D341Med (cell line): ENCODE measurements at regions not wholly inside any gene's neighbourhood (a gene's known extent, or its start where the extent isn't known, plus 50 kb on each side); places are given as distances from the start of the nearest gene placed in this dataset.

Experiments used
- DNase-seq: peaks from one replicate; pipeline ENCODE4 v3.0.0; 2012; ENCODE audit warnings: low spot score

DNA sequence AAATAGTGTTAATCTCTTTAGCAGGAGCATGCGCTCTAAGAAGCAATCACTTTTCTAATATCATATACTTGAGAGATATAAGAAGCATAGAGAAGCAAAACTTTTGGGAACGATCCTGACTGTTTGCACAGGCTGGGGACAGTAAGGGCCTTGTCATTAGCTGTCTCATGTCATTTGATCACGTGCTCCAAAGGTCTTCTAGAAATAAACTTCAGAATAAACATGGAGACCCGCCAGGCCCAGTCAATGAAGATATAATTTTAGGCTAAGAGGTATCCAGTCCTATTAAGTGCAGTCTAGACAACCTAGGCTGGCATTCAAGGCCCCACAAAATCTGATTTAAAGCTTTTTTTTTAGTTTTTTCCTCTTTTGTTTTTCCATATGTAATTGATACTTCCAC is 111.0 kb upstream of the APC start:
- DNase-seq, result no peak

DNA sequence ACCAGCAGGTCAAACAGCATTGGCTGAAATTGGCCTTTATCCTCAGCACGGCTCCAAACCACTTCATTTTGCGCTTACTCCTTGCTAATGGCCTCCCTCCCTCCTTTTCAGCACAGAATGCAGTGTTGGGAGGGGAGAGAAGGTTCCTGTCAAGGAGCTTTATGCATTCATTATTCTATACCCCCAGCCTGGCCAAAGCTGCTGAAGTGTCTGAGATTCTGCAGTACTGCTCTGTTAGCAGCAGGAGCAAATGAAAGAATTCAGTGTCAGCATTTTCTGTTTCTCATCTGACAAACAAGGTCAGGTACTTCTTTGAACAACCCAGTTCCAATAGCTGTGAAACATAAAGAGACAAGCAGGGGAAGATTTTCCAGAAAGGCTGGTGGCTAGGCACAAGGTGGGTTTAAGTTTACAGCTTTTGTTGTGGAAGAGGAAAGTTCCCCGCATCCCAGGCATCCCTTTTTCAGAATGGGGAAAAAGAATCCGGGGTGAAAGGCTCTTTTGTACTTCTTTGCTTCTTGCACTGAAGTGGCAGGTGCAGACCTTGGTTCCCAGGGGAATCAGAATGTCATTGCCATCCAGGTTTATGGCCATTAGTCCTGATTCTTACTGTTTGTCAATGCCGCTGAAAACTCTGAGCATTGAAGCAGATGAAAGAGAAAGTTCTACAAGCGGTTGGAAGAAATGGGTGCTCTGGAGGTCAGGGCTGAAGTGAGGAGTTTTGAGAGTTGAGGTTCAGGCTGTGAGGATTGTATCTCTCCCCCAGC is 109.3 kb upstream of the APC start:
- no peak for DNase-seq

DNA sequence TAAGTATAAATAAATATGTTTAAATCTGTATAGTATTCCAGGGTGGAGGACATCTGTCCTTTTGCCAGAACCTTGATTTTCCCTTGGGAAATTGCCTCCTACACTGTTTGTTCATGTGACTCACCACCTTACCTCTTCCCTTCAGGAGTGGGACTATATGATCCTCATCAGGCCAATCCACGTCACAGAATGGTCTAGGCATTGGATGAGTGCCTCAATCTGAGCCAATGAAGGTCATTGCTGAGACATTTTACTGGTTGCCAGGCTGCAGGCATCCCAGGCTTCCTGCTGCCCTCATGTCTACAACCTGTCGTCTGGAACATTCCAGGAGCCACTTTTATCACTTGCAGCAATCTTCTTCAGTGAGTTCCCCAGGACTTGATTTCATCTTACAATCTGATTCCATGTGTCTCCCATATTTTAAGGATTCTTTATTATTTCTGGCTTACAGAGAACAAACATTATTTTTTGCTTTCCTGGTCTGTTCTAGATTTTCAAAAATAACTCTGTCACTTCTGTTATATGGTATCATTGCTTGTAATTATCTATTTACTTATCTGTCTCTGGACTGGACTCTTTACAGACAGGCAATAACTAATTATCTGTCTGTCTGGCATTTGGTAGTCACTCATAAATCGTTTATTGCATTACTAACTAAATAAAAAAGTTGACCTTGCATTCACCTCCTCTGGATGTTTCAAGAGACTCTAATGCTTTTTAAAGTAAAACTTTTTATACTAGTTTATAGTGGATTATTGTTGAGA is 107.3 kb upstream of the APC start:
- no peak for DNase-seq

DNA sequence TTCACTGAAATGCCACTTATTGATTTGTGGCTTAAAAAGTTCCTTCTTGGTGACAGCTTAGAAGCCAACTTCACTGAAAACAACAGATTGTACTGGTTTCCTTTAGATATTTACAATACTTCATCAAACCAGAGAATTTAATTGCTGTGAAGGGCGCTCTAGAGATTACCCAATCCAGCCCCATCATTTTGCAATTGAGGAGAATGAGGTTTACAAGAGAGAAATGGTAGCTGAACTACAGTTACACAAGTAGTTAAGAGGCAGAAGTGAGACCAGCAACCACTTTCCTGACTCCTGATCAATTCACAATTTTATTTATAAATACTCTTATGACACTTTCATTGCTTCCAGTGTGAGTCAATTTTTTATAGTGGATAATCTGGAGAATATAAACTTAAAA is 103.5 kb upstream of the APC start:
- DNase-seq, result no peak

DNA sequence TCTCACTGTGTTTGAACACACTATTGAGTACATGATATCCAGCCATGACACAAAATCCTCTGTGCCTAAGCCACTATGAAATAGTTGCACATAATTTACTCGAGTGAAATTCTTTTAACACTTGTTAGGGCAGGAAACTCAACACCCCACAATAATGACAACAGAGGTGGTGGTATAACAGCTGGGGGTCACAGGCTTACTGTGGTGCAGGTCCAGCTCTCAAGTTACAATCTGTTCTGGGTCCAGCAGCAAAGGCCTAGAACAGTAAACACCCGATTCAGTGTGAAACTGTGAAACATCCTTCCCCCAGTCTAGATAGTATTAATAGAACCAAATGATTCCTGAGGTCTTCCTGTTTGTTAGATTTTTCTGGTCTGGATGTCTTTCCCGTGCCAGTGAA is 102.9 kb upstream of the APC start:
- DNase-seq, result no peak

DNA sequence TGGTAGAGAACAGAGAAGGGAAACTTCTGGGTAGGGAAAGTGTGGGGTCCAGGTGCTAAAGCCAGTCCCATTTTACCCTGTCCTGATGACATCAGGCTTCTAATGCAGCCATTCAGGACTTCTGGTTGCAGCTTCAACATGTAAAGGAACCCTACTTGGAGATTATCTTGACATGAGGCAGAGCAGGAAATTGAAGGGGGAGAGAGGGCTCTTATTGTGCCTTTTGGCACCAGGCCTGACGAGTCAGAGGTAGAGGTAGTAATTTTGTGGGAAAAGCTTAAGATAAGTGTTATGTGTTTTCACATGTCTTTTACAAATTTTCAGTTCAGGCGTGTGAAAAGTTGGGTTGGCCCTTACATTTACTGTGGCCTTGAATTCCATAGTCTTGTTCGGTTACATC is 102.4 kb upstream of the APC start:
- DNase-seq, result no peak

DNA sequence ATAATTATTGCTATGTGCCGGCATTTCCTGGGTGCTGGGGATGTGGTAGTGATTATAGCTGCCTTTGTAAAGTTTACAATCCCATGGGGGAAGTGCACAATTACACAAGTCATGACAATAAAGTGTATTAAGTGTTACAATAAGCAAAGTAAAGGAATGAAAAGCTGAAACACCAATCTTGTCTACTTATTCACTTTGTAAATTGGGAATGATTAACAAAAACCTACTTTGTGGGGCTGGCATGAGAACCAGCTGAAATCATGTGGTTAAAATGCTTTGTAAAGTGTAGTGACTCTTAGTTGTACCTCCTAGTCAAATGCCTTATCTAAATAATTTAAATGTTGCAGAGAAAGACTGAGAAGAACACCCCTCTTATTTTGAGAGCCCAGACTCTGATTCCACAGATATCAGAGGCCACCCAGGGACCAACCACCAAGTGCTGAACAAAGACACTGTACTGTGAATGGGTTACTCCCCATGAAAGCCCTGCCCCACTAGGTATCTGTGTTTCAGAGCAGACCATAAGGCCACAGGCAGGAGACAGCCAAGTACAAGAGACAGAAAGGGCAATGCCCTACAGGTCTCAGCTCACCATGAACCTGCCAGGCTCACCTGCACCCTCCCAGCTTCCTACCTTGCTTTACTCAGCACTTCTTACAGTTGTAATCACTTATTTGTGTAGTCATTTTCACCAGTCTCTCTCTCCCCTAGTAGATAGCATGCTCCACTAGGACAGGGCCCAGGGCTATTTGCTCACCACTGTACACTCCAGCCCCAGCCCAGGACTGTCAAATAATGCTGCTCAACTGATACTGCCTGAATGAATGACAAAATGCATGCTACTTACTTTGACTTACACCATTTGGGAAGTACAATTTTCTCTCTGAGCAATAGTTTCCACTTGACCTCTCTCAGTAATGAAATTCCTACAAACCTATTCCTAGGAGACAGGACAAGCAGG is 101.6 kb upstream of the APC start:
- no peak for DNase-seq

DNA sequence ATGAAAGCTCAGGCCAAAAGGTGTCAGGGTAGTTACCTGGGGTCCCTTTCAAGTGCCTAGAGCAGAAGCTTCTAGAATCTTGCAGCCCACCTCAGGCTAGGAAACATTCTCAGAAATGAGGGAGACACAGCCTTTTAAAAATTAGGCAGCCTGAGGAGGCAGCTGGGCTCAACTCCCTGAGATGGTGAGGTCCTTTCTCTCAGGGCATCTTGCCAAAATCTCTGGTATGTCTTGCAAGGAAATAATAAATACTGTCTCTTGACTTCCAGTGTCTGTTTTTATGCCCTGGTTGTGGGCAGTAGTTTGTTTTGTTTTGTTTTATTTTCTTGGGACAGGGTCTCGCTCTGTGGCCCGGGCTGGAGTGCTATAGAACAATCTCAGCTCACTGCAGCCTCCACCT is 100.9 kb upstream of the APC start:
- DNase-seq, result no peak

DNA sequence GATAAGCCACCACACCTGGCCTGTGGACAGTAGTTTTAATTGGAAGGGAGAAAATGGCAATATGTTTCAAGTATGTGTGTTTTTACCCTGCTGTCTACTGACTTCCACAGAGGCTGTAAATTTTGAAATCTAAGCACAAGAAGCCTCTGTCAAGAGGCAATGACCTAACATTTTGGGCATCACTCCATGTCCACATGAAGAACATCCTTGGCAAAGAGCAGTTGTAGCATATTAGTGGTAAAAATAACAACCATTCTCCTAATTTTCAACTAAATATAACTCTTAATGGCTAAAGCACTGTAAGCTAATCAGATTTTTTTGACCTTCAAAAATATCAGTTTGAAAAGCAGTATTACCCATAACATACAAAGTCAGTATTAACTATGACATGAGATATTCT is 100.3 kb upstream of the APC start:
- no peak for DNase-seq

DNA sequence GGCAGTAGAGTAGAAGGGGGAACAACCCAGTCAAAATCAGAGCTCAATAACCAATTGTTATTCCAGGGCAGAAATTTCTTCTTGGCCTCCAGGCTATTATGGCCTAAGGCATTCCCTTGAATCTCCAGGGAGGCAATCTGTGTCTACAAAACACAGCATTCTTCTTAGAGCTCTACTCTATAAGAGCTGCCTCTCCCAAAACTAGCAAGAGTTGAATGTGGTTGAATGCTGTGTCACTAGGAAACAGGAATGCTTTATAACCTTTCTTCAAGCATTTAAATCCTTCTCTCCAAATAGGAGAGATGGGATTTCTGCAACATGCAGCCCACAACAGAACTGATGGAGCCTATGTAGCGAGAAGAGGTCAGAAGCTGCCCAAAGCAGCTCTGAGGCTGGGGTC is 97.1 kb upstream of the APC start:
- DNase-seq, result no peak

DNA sequence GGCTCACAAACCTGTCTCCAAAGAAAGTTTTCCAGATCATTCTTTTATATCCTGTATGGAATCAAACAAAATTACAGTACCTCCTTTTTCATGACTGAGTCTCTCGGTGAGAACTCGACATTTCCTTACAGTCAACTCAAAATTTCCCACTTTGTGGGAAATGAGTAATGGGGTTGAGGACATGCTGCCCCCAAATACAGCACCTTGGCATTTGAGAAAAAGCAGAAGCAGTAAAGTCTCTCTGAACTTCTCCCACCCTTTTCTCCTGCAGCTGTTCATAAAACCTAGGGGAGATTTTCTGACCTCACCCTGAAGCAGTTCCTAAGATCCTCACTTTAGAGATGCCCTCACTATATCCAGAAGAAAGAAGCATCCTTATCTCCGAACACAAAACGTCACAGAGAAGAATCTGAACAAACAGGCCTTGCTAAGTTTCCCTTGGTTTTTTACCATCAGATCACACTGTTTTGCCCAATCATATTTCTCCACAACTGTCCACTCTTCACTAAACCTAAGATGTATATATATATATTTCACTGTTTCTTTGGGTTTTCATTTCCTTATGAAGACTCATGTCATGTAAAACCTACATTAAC is 96.1 kb upstream of the APC start:
- no peak for DNase-seq

DNA sequence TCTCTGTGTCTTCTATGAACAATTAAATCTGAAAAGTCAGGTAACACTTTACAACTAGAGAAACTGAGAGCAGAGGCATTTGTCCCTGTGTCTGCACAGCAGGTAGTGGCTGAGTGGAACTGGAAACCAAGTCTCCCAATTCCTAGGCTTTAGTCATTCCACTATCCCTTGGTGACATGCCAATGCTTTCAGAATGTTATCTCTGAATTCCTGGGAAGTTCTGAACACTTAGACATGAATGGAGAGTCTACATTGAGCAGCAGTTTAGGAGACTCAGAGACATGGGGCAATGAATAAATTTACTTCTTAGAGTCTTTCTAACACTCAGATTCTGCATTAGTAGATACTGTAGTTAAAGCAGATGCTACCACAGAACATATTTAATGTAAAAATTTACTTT is 94.8 kb upstream of the APC start:
- no peak for DNase-seq

DNA sequence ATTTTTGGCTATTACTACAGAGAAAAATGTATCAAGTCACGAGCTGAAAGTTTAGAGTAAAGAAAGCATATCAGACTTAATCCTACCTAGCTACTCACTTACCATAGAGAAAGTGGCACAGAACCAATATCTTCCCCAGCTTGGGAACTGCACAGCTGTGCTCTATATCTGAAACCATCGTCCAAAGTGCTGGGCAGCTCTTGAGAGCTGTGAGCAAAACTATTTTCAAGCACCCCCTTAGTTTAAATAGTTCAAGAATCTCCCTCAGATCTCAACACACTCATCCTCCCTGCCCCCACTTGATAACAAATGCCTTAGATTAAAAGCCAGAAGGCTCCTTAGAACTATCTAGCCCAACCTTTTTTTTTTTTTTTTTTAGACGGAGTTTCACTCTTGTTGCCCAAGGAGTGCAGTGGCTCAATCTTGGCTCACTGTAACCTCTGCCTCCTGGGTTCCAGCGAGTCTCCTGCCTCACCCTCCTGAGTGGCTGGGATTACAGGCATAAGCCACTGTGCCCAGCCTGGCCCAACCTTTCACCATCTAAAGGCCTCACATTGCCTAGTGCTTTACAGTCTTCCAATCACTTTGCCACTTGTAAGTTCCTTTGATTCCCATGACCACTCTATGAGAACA is 94.2 kb upstream of the APC start:
- no peak for DNase-seq

DNA sequence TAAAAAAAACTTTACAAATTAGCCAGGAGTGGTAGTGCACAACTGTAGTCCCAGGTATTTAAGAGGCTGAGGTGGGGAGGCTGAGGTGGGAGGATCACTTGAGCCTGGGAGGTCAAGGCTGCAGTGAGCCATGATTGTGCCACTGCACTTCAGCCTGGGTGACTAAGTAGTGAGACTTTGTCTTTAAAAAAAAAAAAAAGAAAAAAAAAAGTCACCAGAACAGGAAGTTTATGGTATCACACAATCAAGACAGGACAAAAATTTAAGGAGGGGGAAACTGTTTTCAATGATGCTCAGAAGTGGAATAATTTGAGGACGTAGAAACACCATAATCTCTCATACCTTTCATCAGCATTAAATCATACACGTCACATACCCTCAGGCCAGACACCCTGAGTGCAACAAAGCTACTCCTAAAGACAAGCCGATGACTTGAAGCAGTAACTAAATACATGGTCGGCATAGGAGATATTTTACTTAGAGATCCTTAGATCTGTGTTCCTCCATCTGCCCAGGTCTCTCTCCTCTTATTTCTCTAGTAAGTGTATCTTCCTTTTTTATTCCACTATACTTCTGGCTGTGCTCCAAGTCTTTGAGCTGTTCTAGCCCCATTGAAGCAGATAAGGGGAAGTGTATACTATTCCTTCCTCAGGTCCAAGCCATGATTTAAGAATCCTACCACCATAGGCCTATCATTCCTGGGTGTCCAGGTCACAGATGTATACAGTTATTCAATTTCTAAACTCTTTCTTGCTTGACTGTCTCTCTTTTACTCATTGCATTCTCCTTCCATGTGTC is 91.3 kb upstream of the APC start:
- no peak for DNase-seq

DNA sequence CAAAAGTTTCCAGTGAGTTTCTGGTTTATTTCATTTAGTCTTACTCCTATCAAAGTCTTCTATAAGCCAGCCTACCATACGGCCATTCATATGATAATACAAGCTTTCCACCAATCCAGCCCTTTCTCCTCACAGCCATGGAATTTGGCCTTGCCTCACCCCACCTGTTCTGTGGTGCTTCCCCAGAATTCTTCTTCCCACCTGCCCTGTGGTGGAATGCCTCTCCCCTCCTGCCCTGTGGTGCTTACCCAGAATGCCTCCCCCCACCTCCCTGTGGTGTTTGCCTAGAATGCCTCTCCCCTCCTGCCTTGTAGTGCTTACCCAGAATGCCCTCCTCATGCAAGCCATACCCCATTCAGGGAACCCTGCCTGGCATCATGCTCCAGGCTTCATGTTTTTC is 90.3 kb upstream of the APC start:
- no peak for DNase-seq

DNA sequence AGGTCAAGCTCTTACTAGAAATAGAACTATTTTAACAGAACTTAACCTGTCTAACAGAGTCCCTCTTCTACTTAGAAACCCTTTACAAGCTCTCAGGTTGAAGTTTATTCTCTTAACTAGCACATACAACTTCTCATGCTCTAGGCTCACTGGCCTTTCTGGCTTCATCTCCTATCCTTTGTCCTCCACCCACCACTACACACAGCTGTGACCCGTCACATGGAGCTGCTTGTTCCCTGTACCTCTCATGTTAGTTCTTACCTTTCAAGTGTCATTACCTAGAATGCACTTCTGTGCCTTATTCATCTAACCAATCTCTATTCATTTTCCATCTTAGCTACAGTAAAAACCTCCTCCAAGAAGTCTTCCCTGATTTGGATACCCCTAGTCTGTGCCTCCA is 89.4 kb upstream of the APC start:
- DNase-seq, result no peak

DNA sequence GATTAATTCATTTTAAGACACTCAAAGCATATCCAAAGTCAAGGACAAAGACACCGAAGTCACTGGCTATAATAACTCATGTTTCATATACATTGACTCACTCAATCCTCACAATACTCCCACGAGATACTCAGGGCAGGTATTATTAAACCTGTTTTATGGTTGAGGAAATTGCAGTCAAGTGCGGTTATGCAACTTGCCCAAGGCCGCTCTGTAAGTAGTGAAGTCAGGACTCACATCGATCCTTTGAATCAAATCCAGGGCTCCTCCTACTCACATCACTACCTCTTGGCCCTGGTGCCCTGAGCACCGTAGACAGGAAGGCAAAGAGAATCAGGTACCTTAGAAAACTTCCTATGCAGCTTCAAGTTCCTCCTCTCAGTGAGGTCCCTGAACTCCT is 87.8 kb upstream of the APC start:
- no peak for DNase-seq

DNA sequence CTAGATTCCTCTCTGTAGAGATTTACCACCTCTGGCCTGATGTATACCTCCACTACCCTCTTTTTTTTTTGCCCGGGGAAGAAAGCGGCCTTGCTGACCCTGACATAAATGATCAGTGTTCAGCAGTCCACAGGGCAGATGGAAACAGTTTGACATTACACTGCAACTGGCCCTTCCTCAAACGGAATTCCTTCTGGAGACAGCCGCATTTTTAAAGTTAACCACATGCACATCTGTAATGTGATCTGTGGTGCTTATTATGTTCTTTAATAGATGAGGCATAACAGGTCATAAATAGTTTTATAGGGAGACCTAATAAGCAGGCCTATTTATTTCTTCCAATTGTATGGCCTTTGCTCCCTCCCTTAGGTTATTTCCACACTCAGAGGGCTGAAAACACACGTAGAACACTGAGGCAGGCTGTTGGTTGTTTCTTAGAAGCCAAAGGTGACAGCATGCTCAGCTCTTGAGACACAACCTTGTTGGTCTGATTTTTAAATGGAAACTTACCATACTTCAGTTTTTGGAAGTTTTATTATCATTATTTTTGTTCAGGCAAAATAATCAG is 84.0 kb upstream of the APC start:
- DNase-seq, result no peak

DNA sequence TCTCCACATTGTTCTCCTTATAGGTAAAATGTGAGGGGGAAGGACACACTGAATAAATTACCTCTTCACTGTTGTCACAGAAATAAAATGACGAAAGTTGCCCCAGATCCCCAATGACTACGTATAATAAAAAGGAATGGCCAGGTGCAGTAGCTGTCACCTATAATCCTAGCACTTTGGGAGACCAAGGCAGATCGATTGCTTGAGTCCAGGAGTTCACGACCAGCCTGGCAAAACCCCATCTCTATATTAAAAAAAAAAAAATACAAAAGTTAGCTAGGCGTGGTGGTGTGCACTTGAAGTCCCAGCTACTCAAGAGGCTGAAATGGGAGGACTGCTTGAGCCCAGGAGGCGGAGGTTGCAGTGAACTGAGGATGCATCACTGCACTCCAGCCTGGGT is 82.2 kb upstream of the APC start:
- DNase-seq, result no peak

DNA sequence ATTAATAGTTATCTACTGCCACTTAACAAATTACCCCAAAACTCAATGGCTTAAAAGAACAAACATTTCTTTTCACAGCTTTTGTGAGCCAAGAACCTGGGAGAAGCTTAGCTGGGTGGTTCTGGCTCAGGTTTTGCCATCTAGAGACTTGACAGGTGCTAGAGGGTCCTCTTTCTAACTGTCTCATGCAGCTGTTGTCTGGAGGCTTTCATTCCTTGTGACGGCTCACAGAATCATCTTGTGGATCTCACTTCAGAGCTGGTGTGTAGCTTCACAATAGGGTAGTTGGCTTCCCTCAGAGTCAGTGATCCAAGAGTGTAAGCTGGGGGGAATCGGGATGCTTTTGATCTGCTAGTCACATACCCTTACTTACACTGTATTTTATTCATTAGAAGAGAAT is 81.2 kb upstream of the APC start:
- no peak for DNase-seq

DNA sequence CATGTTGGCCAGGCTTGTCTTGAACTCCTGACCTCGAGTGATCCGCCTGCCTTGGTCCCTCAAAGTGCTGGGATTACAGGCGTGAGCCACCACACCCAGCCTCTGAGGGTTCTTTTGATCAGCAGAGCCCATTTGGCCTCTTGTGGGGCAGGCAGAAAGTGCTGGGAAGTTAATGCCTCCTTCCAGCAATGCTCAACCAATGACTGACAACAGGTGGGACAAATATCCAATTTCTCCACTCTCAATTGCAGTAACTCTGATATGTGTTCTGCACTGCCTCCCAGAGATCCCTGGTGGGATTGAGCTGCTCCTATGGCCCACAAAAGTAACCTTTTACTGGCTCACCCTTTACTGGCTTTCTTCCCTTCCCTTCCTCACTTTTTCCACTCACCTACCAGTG is 79.9 kb upstream of the APC start:
- DNase-seq, result no peak
